Gastrocnemius medialis (tissue), 4 donors: ENCODE measurements at regions not wholly inside any gene's neighbourhood (a gene's known extent, or its start where the extent isn't known, plus 50 kb on each side); places are given as distances from the start of the nearest gene placed in this dataset.

Experiments
- ATAC-seq, 2 donors: fragments of 150-250 bp; one replicate each; pipeline ENCODE4 v1.9.1; 2016
- DNase-seq, 2 donors: peaks; one replicate each; pipeline ENCODE4 v3.0.0-alpha.2; 2019
- H3K27ac ChIP-seq, 4 donors: fragments of 200-600 bp; sonication (generic); 1 replicate in 1 of 4; 2 replicates in 3 of 4; pipeline ENCODE4 v1.5.1; 2016 to 2018; ENCODE audit warnings: mild to moderate bottlenecking in 2 of 4, moderate library complexity in 1 of 4
- H3K27me3 ChIP-seq, 3 donors: fragments of 200-600 bp; sonication (generic) in 2 of 3; 1 replicate in 1 of 3; 2 replicates in 2 of 3; pipeline versions ENCODE4 v1.5.1 to v1.6.0; 2016 to 2019; ENCODE audit warnings: mild to moderate bottlenecking in 1 of 3, moderate library complexity in 1 of 3
- H3K36me3 ChIP-seq, 2 donors: fragments of 200-600 bp; sonication (generic) in 1 of 2; one replicate each; pipeline ENCODE4 v1.5.1; 2017 to 2018
- H3K4me1 ChIP-seq, 2 donors: fragments of 200-600 bp; sonication (generic) in 1 of 2; one replicate each; pipeline ENCODE4 v1.5.1; 2016 to 2017; ENCODE audit warnings: mild to moderate bottlenecking in 2 of 2
- H3K4me3 ChIP-seq, 4 donors: fragments of 200-600 bp; sonication (generic) in 3 of 4; 1 replicate in 1 of 4; 2 replicates in 3 of 4; pipeline ENCODE4 v1.5.1; 2016 to 2019; ENCODE audit warnings: mild to moderate bottlenecking in 2 of 4
- H3K9me3 ChIP-seq, 3 donors: fragments of 200-600 bp; sonication (generic) in 2 of 3; 1 replicate in 1 of 3; 2 replicates in 2 of 3; pipeline ENCODE4 v1.5.1; 2016 to 2019
- POLR2A ChIP-seq, 2 donors: fragments of 450-650 bp; IDR thresholded peaks; one replicate each; pipeline ENCODE4 v1.6.1; 2017; ENCODE audit warnings: antibody characterized with exemption in 2 of 2, mild to moderate bottlenecking in 2 of 2, moderate library complexity in 2 of 2
- in situ Hi-C, 4 donors: fragments of 200-750 bp; cut with MboI; loops; one replicate each; pipeline versions ENCODE4 v1.15.0 to v1.8.0; 2017; ENCODE audit warnings: low sequenced_read_pairs in 4 of 4
- intact Hi-C: fragments of 100-400 bp; cut with DNase I; formaldehyde crosslinking; loops from one replicate; pipeline ENCODE4 v1.15.1; 2023; ENCODE audit warnings: low total_unique reads
- TF ChIP-seq, protein P1 (sequence below), 5 experiments: fragments of 450-650 bp in 3 of 5; fragments of 200-600 bp in 2 of 5; sonication (generic) in 2 of 5; IDR thresholded peaks in 4 of 5; conservative IDR thresholded peaks in 1 of 5; 1 replicate in 4 of 5; 2 replicates in 1 of 5; pipeline ENCODE4 v1.5.1; 2016 to 2019; ENCODE audit warnings: antibody characterized with exemption in 5 of 5, mild to moderate bottlenecking in 3 of 5, moderate library complexity in 3 of 5

GRCh38 chr7:41449694-41450093 lies 253.2 kb downstream of the INHBA start:
- H3K27ac ChIP-seq = no peak overlapping the region
- H3K9me3 ChIP-seq = no peaks in the 10 kb centered on the region
- no peak for DNase-seq
- no peak for ATAC-seq
- H3K27me3 ChIP-seq = no peaks in the 10 kb centered on the region
- intact Hi-C loops = no loop called here
- H3K4me3 ChIP-seq = no peak overlapping the region
- in situ Hi-C loops = no loop called here
- H3K4me1 ChIP-seq = no peaks in the 10 kb centered on the region
- TF ChIP-seq POLR2A (IDR thresholded peaks at IDR 0.05) = no peak
- TF ChIP-seq, protein P1, sequence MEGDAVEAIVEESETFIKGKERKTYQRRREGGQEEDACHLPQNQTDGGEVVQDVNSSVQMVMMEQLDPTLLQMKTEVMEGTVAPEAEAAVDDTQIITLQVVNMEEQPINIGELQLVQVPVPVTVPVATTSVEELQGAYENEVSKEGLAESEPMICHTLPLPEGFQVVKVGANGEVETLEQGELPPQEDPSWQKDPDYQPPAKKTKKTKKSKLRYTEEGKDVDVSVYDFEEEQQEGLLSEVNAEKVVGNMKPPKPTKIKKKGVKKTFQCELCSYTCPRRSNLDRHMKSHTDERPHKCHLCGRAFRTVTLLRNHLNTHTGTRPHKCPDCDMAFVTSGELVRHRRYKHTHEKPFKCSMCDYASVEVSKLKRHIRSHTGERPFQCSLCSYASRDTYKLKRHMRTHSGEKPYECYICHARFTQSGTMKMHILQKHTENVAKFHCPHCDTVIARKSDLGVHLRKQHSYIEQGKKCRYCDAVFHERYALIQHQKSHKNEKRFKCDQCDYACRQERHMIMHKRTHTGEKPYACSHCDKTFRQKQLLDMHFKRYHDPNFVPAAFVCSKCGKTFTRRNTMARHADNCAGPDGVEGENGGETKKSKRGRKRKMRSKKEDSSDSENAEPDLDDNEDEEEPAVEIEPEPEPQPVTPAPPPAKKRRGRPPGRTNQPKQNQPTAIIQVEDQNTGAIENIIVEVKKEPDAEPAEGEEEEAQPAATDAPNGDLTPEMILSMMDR (IDR thresholded peaks at IDR 0.05 in 4 of 5, conservative IDR thresholded peaks at IDR 0.05 in 1 of 5) = no peak
- H3K36me3 ChIP-seq = no peaks in the 10 kb centered on the region

GRCh38 chr7:41449286-41449685 lies 253.6 kb downstream of the INHBA start:
- no peak for DNase-seq
- intact Hi-C loops (no loop called here), in situ Hi-C loops (no loop called here)
- Histone ChIP-seq H3K27ac (no peak overlapping the region), H3K4me1 (no peaks in the 10 kb centered on the region), H3K36me3 (no peaks in the 10 kb centered on the region), H3K4me3 (no peak overlapping the region), H3K9me3 (no peaks in the 10 kb centered on the region), H3K27me3 (no peaks in the 10 kb centered on the region)
- TF ChIP-seq, protein P1 (IDR thresholded peaks at IDR 0.05 in 4 of 5, conservative IDR thresholded peaks at IDR 0.05 in 1 of 5) = no peak
- TF ChIP-seq POLR2A (IDR thresholded peaks at IDR 0.05) = no peak
- no peak for ATAC-seq

DNA sequence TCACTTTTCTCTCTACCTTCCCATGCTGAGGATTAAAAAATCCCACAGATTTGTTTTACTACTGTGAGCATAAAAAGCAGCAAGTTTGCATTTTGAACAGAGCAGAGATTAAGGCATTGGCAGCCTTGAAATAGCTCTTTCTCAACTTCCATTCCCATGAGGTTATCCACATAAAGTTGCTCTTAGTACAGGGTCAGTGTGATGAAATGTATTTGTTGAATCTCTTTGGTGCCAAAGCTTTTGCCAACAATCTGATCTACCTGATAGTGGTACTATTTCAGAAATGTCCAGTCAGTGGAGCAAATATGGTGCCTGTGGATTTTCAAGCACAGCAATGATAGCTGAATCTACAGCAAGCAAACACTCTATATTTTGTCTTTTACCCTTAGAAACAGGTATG lies 254.8 kb downstream of the INHBA start:
- no peak for ATAC-seq
- in situ Hi-C loops = no loop called here
- H3K27ac ChIP-seq = no peak overlapping the region

GRCh38 chr7:41447450-41448042 lies 255.3 kb downstream of the INHBA start:
- intact Hi-C loops = no loop called here
- H3K27ac ChIP-seq = no peak overlapping the region
- no peak overlapping the region for H3K4me3 ChIP-seq
- H3K36me3 ChIP-seq = no peaks in the 10 kb centered on the region
- H3K27me3 ChIP-seq = no peaks in the 10 kb centered on the region
- no peaks in the 10 kb centered on the region for H3K9me3 ChIP-seq
- no peak for ATAC-seq
- no peak for TF ChIP-seq POLR2A (IDR thresholded peaks at IDR 0.05)
- TF ChIP-seq, protein P1 (IDR thresholded peaks at IDR 0.05 in 4 of 5, conservative IDR thresholded peaks at IDR 0.05 in 1 of 5) = no peak
- in situ Hi-C loops = no loop called here
- no peak for DNase-seq
- H3K4me1 ChIP-seq = no peaks in the 10 kb centered on the region

More for the DNA sequence above, 254.8 kb downstream of the INHBA start:
- Histone ChIP-seq H3K4me3 (no peak overlapping the region), H3K27me3 (no peaks in the 10 kb centered on the region), H3K36me3 (no peaks in the 10 kb centered on the region), H3K9me3 (no peaks in the 10 kb centered on the region), H3K4me1 (no peaks in the 10 kb centered on the region)
- no peak for DNase-seq
- TF ChIP-seq POLR2A (IDR thresholded peaks at IDR 0.05) = no peak
- TF ChIP-seq, protein P1 (IDR thresholded peaks at IDR 0.05 in 4 of 5, conservative IDR thresholded peaks at IDR 0.05 in 1 of 5) = no peak
- intact Hi-C loops = no loop called here
